ENCODE measurements at regions not wholly inside any gene's neighbourhood (a gene's known extent, or its start where the extent isn't known, plus 50 kb on each side); places are given as distances from the start of the nearest gene placed in this dataset.

- TF ChIP-seq POLR2A (IDR thresholded peaks at IDR 0.05; ENCODE audit: low read length): no peak
- TF ChIP-seq, protein P1, sequence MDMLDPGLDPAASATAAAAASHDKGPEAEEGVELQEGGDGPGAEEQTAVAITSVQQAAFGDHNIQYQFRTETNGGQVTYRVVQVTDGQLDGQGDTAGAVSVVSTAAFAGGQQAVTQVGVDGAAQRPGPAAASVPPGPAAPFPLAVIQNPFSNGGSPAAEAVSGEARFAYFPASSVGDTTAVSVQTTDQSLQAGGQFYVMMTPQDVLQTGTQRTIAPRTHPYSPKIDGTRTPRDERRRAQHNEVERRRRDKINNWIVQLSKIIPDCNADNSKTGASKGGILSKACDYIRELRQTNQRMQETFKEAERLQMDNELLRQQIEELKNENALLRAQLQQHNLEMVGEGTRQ (IDR thresholded peaks at IDR 0.05): no peak
- TF ChIP-seq SREBF2 (IDR thresholded peaks at IDR 0.05): no peak
- TF ChIP-seq MAX (IDR thresholded peaks at IDR 0.05): no peak
Measured at GRCh38 chr11:10388574-10388973, 66.5 kb upstream of the AMPD3 start.
